Adrenal gland (tissue), 5 donors: ENCODE measurements at regions not wholly inside any gene's neighbourhood (a gene's known extent, or its start where the extent isn't known, plus 50 kb on each side); places are given as distances from the start of the nearest gene placed in this dataset.
"Not testable (repeated sequence)": the region's sequence is repeated elsewhere in the genome, so short reads cannot be mapped to it uniquely, and the experiment has no call there.

Source experiments
- CTCF ChIP-seq, 6 experiments: fragments of 450-650 bp in 4 of 6; fragments of 200-600 bp in 2 of 6; sonication (generic) in 1 of 6; IDR thresholded peaks; 1 replicate in 5 of 6; 2 replicates in 1 of 6; pipeline versions ENCODE4 v1.5.1 to v1.8.0; 2016 to 2021; ENCODE audit warnings: antibody characterized with exemption in 6 of 6, mild to moderate bottlenecking in 2 of 6, moderate library complexity in 1 of 6
- POLR2A ChIP-seq, 2 donors: fragments of 450-650 bp; IDR thresholded peaks; one replicate each; pipeline ENCODE4 v1.6.1; 2017; ENCODE audit warnings: antibody characterized with exemption in 2 of 2, mild to moderate bottlenecking in 2 of 2, moderate library complexity in 1 of 2
- donor health status: DM: no; HTN: no; CAD: no.

- TF ChIP-seq CTCF, POLR2A (IDR thresholded peaks at IDR 0.05): not testable (repeated sequence)
Measured at GRCh38 chr17:47060005-47060404, 81.0 kb upstream of the RPRML start.
